Gastrocnemius medialis (tissue), 4 donors: ENCODE measurements at regions not wholly inside any gene's neighbourhood (a gene's known extent, or its start where the extent isn't known, plus 50 kb on each side); places are given as distances from the start of the nearest gene placed in this dataset.

ENCODE experiments used
- ATAC-seq, 2 donors: fragments of 150-250 bp; one replicate each; pipeline ENCODE4 v1.9.1; 2016
- DNase-seq, 2 donors: peaks; one replicate each; pipeline ENCODE4 v3.0.0-alpha.2; 2019
- H3K27ac ChIP-seq, 4 donors: fragments of 200-600 bp; sonication (generic); 1 replicate in 1 of 4; 2 replicates in 3 of 4; pipeline ENCODE4 v1.5.1; 2016 to 2018; ENCODE audit warnings: mild to moderate bottlenecking in 2 of 4, moderate library complexity in 1 of 4
- H3K27me3 ChIP-seq, 3 donors: fragments of 200-600 bp; sonication (generic) in 2 of 3; 1 replicate in 1 of 3; 2 replicates in 2 of 3; pipeline versions ENCODE4 v1.5.1 to v1.6.0; 2016 to 2019; ENCODE audit warnings: mild to moderate bottlenecking in 1 of 3, moderate library complexity in 1 of 3
- H3K36me3 ChIP-seq, 2 donors: fragments of 200-600 bp; sonication (generic) in 1 of 2; one replicate each; pipeline ENCODE4 v1.5.1; 2017 to 2018
- H3K4me1 ChIP-seq, 2 donors: fragments of 200-600 bp; sonication (generic) in 1 of 2; one replicate each; pipeline ENCODE4 v1.5.1; 2016 to 2017; ENCODE audit warnings: mild to moderate bottlenecking in 2 of 2
- H3K4me3 ChIP-seq, 4 donors: fragments of 200-600 bp; sonication (generic) in 3 of 4; 1 replicate in 1 of 4; 2 replicates in 3 of 4; pipeline ENCODE4 v1.5.1; 2016 to 2019; ENCODE audit warnings: mild to moderate bottlenecking in 2 of 4
- H3K9me3 ChIP-seq, 3 donors: fragments of 200-600 bp; sonication (generic) in 2 of 3; 1 replicate in 1 of 3; 2 replicates in 2 of 3; pipeline ENCODE4 v1.5.1; 2016 to 2019
- POLR2A ChIP-seq, 2 donors: fragments of 450-650 bp; IDR thresholded peaks; one replicate each; pipeline ENCODE4 v1.6.1; 2017; ENCODE audit warnings: antibody characterized with exemption in 2 of 2, mild to moderate bottlenecking in 2 of 2, moderate library complexity in 2 of 2
- in situ Hi-C, 4 donors: fragments of 200-750 bp; cut with MboI; loops; one replicate each; pipeline versions ENCODE4 v1.15.0 to v1.8.0; 2017; ENCODE audit warnings: low sequenced_read_pairs in 4 of 4
- intact Hi-C: fragments of 100-400 bp; cut with DNase I; formaldehyde crosslinking; loops from one replicate; pipeline ENCODE4 v1.15.1; 2023; ENCODE audit warnings: low total_unique reads
- TF ChIP-seq, protein P1 (sequence below), 5 experiments: fragments of 450-650 bp in 3 of 5; fragments of 200-600 bp in 2 of 5; sonication (generic) in 2 of 5; IDR thresholded peaks in 4 of 5; conservative IDR thresholded peaks in 1 of 5; 1 replicate in 4 of 5; 2 replicates in 1 of 5; pipeline ENCODE4 v1.5.1; 2016 to 2019; ENCODE audit warnings: antibody characterized with exemption in 5 of 5, mild to moderate bottlenecking in 3 of 5, moderate library complexity in 3 of 5

DNA sequence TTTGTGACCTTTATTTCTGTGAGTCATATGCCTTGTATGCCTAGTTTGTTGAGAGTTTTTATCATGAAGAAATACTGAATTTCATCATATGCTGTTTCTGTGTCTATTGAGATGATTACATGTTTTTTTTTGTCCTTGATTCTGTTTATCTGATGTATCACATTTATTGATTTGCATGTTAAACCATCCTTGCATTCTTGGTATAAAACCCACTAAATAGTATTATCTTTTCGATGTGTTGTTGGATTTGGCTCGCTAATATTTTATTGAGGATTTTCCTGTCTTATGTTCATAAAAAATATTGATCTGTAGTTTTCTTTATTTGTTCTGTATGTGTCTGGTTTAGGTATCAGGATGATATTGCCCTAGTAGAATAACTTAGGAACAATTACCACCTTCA lies 164.7 kb upstream of the CHRM3 start:
- in situ Hi-C loops (no loop called here), intact Hi-C loops (no loop called here)
- H3K27ac ChIP-seq: no peak overlapping the region
- TF ChIP-seq POLR2A (IDR thresholded peaks at IDR 0.05): no peak
- TF ChIP-seq, protein P1, sequence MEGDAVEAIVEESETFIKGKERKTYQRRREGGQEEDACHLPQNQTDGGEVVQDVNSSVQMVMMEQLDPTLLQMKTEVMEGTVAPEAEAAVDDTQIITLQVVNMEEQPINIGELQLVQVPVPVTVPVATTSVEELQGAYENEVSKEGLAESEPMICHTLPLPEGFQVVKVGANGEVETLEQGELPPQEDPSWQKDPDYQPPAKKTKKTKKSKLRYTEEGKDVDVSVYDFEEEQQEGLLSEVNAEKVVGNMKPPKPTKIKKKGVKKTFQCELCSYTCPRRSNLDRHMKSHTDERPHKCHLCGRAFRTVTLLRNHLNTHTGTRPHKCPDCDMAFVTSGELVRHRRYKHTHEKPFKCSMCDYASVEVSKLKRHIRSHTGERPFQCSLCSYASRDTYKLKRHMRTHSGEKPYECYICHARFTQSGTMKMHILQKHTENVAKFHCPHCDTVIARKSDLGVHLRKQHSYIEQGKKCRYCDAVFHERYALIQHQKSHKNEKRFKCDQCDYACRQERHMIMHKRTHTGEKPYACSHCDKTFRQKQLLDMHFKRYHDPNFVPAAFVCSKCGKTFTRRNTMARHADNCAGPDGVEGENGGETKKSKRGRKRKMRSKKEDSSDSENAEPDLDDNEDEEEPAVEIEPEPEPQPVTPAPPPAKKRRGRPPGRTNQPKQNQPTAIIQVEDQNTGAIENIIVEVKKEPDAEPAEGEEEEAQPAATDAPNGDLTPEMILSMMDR (IDR thresholded peaks at IDR 0.05 in 4 of 5, conservative IDR thresholded peaks at IDR 0.05 in 1 of 5): no peak
- H3K4me3 ChIP-seq: no peak overlapping the region
- no peaks in the 10 kb centered on the region for H3K27me3 ChIP-seq
- ATAC-seq: no peak
- H3K36me3 ChIP-seq: no peaks in the 10 kb centered on the region
- H3K4me1 ChIP-seq: no peaks in the 10 kb centered on the region
- DNase-seq: no peak
- H3K9me3 ChIP-seq: no peaks in the 10 kb centered on the region

DNA sequence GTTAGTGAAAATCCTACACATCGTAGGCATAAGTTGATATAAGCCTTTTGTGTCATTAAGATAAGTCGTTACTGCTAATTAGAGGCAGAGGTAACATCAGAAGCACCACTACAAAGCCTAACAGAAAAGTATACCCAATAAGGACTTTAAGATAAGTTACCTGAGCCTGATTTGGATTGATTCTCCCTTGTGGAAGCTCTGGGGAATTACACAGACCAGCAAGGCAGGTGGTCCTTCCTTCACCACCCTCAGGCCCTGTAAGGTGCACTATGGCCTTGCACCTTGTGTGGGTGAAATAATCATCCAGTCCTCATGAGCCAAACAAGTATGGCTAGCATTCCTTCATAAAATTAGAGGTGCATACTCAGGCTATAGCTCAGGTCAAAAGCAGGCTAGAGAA lies 166.7 kb upstream of the CHRM3 start:
- Histone ChIP-seq H3K9me3 (no peaks in the 10 kb centered on the region), H3K27me3 (no peaks in the 10 kb centered on the region), H3K36me3 (no peaks in the 10 kb centered on the region), H3K4me1 (no peaks in the 10 kb centered on the region), H3K27ac (no peak overlapping the region), H3K4me3 (no peak overlapping the region)
- no peak for ATAC-seq
- intact Hi-C loops (no loop called here), in situ Hi-C loops (no loop called here)
- TF ChIP-seq POLR2A (IDR thresholded peaks at IDR 0.05): no peak
- TF ChIP-seq, protein P1 (IDR thresholded peaks at IDR 0.05 in 4 of 5, conservative IDR thresholded peaks at IDR 0.05 in 1 of 5): no peak
- no peak for DNase-seq

DNA sequence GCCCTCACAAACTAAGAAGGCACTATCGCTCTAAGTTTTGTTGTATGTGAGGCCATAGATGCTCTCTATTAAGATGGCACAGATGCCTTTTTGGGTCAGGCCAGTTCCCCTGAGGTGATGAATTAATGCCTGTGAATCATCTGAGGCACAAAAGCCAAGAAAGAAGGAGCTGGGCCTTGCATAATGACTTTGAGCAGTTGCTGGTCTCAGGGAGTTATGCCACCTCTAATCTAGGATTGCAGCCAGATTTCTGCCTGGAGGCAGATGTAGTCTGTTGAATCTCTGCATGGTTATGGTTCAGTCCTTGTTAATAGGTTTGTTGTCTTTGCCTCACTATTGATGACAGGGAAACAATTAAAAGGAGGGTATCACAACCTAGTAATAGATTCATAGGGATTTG lies 168.1 kb upstream of the CHRM3 start:
- intact Hi-C loops: no loop called here

DNA sequence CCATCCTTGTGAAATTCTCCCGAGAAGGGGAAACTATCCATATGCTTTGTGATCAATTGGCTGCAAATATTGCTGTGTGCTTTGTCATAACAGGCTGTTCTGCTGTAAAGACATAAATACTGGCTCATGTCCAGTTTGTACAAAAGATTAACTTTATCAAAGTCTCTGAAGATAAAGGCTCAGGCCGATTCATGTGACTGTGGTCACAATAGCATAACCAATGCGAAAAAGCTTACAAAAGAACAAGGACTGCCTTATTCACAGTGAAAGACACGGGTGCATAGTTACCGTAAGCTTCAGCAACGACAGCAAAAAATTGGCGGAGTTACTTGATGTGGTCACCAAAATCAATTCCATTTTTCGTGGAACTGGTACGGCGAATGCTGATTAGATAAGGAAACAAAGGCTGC lies 173.6 kb upstream of the CHRM3 start:
- Histone ChIP-seq H3K4me3 (no peak overlapping the region), H3K4me1 (no peaks in the 10 kb centered on the region), H3K36me3 (no peaks in the 10 kb centered on the region), H3K9me3 (no peaks in the 10 kb centered on the region), H3K27me3 (no peaks in the 10 kb centered on the region), H3K27ac (no peak overlapping the region)
- TF ChIP-seq, protein P1 (IDR thresholded peaks at IDR 0.05 in 4 of 5, conservative IDR thresholded peaks at IDR 0.05 in 1 of 5): no peak
- TF ChIP-seq POLR2A (IDR thresholded peaks at IDR 0.05): no peak
- in situ Hi-C loops: no loop called here
- DNase-seq (no peak), ATAC-seq (no peak)
- intact Hi-C loops: no loop called here

More for the DNA sequence above, 168.1 kb upstream of the CHRM3 start:
- no peak overlapping the region for H3K27ac ChIP-seq
- ATAC-seq: no peak
- H3K36me3 ChIP-seq: no peaks in the 10 kb centered on the region
- TF ChIP-seq, protein P1 (IDR thresholded peaks at IDR 0.05 in 4 of 5, conservative IDR thresholded peaks at IDR 0.05 in 1 of 5): no peak
- TF ChIP-seq POLR2A (IDR thresholded peaks at IDR 0.05): no peak
- in situ Hi-C loops: no loop called here
- no peak for DNase-seq
- no peaks in the 10 kb centered on the region for H3K4me1 ChIP-seq
- H3K4me3 ChIP-seq: no peak overlapping the region
- no peaks in the 10 kb centered on the region for H3K27me3 ChIP-seq
- no peaks in the 10 kb centered on the region for H3K9me3 ChIP-seq

DNA sequence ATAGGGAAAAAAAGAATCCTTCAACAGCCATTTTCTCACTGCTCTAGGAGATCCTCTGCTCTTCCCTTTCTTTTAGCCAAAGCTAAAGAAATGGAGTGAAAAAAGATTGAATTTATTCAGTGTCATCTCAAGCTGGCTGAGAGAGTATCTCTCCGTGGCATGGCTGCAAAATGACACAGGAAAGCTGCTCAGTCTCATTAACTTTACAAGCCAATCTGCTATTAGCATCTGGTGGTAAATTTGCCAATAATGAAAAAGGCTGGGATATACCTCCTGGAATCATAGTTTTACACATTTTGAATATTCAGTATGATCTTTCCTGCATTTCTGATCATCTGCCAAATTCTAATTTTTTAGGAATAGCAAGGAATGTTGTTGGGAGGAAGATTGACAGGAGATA lies 176.8 kb upstream of the CHRM3 start:
- ATAC-seq: no peak

More for the DNA sequence above, 176.8 kb upstream of the CHRM3 start:
- intact Hi-C loops: no loop called here
- Histone ChIP-seq H3K36me3 (no peaks in the 10 kb centered on the region), H3K9me3 (no peaks in the 10 kb centered on the region), H3K4me3 (no peak overlapping the region), H3K27me3 (no peaks in the 10 kb centered on the region), H3K4me1 (no peaks in the 10 kb centered on the region), H3K27ac (no peak overlapping the region)
- TF ChIP-seq, protein P1 (IDR thresholded peaks at IDR 0.05 in 4 of 5, conservative IDR thresholded peaks at IDR 0.05 in 1 of 5): no peak
- no peak for TF ChIP-seq POLR2A (IDR thresholded peaks at IDR 0.05)
- no peak for DNase-seq
- in situ Hi-C loops: no loop called here
